Kidney glomerular epithelial cell (primary cell): ENCODE measurements at regions not wholly inside any gene's neighbourhood (a gene's known extent, or its start where the extent isn't known, plus 50 kb on each side); places are given as distances from the start of the nearest gene placed in this dataset.
A peak's percentile ranks its signal among the peaks of the same experiment; 100 is the strongest.

Experiments
- DNase-seq: peaks from one replicate; lab custom pipeline; 2025; lab: John Stamatoyannopoulos, UW

- no peak for DNase-seq
Measured at GRCh38 chr4:119932277-119932676, 134.4 kb downstream of the MAD2L1 start.

GRCh38 chr4:119930546-119930945 lies 136.1 kb downstream of the MAD2L1 start:
- no peak for DNase-seq

GRCh38 chr4:119921830-119922229 lies 144.8 kb downstream of the MAD2L1 start:
- no peak for DNase-seq

DNA sequence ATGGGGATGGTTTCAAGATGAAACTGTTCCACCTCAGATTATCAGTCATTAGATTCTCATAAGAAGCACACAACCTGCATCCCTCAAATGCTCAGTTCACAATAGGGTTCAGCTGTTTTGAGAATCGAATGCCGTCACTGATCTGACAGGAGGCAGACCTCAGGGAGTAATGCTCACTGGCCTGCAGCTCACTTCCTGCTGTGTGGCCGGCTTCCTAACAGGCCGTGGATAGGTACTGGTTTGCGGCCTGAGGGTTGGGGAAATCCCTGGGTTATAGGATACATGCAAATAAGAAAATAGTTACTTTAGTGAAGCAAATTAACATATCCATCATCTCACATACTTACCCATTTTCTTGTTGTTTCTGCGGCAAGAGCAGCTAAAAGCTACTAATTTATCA lies 160.4 kb downstream of the MAD2L1 start:
- no peak for DNase-seq

DNA sequence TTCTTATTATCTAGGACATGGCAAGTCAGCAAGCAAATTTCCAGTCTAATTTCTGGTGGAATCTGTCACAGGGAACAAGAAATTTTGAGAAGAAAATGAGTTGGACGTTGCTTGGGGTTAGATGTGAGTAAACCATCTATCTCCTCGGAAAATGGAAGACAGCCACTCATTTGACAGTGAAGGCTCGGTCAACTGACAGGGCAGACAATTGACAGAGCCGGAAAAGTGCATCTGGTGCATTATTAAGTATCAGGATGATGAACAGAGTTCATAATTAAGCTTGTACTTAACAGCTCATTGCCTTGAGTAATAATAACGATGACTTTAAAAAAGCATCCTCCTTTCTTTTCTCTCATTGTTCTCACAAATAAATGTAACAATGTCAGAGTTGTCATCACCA lies 168.4 kb downstream of the MAD2L1 start:
- DNase-seq = no peak

DNA sequence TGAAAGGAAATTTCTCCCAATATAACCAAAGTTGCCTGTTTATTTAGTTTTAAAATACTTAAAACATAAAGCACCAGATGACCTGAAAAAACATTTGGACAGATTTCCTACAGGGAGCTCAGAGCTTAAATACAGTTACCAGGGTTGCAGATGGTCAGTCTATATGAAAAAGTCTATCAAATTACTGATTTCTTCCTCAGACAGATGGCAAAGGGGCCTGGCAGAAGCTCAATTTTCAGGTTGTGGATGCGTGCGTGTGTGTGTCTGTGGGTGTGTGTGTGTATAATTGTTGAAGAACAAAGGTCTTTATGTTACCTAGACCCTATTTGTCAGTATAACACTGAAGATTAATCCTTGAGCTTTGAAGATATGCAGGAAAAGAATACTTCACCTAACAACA lies 169.4 kb downstream of the MAD2L1 start:
- no peak for DNase-seq

GRCh38 chr4:119894650-119895208 lies 171.9 kb downstream of the MAD2L1 start:
- no peak for DNase-seq

DNA sequence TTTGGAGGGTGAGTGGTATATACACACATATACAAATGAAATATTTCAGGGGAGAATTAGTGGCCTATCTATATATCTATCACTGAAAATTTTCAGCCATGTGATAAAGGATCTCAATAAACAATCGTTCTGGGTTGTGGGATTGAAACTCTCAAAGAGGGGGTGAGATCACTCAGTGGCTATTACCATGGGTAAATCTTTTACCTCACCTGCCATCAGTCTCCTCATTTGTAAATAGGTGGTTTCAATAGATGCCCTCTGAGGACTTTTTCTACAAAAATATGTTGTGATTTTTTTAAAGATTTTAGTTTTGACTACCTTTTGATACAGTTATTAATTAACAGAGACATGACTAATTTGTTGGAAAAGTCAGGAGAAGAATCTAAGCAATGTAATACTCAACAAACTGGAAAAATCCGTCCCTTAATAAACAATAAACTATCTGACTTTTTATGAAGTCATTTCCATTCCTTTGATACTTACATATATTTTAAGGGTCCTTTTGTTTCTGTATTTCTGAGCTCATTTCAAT lies 192.8 kb downstream of the MAD2L1 start:
- DNase-seq = peak; percentile 72

- DNase-seq = no peak
Measured at GRCh38 chr4:119873132-119873531, 193.5 kb downstream of the MAD2L1 start.

GRCh38 chr4:119872371-119873016 lies 194.2 kb downstream of the MAD2L1 start:
- DNase-seq = peak; percentile 64

DNA sequence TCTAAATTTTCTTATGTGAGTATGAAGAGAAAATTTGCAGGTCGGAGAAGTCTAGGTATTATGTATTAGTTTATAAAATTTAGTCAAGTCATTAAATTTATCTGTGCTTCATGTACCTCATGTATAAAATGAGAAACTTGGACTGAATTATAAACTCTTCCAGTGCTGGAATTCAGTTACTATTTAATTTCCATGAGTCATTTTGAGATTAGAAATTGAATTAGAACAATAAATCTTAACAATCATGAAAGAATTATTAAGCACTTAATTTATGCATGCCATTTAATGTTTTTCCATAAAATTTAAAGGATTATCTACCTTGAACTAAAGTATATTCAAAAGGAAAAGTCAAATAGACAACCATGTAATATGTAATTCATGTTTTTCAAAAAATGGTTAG lies 195.8 kb downstream of the MAD2L1 start:
- peak; percentile 4 for DNase-seq

DNA sequence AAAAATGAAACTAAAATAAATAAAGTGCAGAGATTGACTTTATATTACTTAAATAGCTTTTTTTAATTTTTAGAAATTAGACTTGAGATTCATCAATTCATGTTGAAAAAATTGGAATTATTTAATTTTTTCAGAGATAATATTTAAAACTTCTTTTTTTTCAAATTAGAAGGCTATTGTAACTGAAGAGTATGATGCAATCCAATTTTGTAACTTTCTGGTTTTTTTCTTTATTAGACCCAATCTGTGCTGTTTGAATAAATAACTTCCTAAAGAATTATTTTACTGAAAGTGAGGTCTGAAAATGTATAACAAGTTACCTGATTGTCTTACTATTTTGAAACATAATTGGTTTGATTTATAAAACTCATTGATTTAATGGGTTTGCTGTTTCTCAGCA lies 200.9 kb downstream of the MAD2L1 start:
- DNase-seq = no peak

GRCh38 chr4:119865389-119865788 lies 201.3 kb downstream of the MAD2L1 start:
- DNase-seq = no peak

DNA sequence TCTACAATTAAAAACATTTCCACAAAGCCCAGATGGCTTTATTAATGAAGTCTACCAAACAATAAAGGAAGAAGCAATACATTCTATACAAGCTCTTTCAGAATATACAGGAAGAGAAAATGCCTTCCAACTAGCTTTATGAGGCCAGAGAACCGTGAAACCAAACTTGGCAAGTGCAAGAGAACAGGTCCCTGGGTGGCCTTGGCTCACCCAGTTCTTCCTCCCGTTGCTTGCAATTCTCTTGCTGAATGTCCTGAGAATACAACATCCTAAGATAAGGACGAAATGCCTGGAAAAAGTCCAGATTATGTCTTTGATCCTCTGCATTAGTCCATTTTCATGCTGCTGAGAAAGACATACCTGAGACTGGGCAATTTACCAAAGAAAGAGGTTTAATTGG lies 204.9 kb downstream of the MAD2L1 start:
- no peak for DNase-seq

DNA sequence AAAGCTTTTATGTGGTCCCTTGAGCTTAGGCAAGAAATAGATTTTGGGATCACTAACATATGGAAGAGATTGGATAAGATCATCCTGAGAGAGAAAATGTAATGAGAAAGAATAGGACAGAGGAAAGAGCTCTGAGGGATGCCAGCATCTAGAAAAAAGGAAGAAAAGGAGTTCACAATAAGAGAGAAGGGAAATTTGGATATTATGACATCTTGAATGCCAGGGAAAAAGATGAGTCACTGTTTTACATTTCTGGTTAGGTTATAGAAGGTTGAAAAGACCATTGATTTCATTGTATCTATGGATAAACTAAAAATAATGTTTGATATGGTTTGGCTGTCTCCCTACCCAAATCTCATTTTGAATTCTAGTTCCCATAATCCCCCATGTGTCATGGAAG lies 208.5 kb downstream of the MAD2L1 start:
- no peak for DNase-seq

DNA sequence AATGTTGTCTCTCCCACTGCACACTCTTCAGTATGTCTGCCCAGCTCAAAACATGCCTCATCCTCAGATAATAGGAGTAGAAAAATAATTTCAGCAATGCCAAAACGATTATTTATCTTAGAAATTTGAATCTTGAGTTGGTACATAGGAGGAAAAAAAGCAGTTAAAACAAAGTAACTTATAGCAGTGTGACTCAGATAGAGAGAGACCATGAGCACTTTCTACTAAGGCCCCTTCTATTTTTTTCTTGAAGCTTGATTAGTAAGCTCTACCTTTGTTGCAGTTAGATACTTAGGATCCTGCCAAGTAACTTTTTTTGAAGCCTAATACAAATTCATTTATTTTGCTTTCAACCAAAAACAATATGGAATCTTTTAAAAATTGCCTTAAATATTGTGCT lies 212.3 kb downstream of the MAD2L1 start:
- no peak for DNase-seq

GRCh38 chr4:119851649-119852048 lies 215.0 kb downstream of the MAD2L1 start:
- DNase-seq = no peak

DNA sequence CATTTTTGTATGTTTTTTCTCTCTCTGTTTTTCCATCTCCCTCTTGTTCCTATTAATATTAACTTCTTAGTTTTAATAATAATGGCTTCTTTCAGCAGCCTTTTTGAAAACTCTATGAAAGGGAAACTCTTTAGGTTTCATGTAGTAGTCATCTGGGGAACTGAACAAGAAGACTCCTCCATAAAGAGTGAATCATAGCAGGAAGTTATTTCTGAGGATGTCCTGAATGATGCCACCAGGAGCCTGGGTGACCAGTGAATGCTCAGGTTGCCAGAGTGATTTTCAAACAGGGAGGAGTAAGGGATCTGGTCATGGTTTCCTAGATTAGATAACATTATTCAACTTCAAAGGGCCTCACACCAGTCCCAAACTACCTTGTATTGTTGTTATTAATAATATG lies 212.8 kb upstream of the PDE5A start:
- DNase-seq = peak; percentile 19

- DNase-seq = no peak
Measured at GRCh38 chr4:119835613-119835910, 207.0 kb upstream of the PDE5A start.

GRCh38 chr4:119834906-119835612 lies 206.5 kb upstream of the PDE5A start:
- DNase-seq = no peak

- DNase-seq = no peak
Measured at GRCh38 chr4:119833611-119834010, 205.0 kb upstream of the PDE5A start.

- DNase-seq = no peak
Measured at GRCh38 chr4:119832776-119833175, 204.2 kb upstream of the PDE5A start.

- DNase-seq = no peak
Measured at GRCh38 chr4:119829326-119829725, 200.7 kb upstream of the PDE5A start.

DNA sequence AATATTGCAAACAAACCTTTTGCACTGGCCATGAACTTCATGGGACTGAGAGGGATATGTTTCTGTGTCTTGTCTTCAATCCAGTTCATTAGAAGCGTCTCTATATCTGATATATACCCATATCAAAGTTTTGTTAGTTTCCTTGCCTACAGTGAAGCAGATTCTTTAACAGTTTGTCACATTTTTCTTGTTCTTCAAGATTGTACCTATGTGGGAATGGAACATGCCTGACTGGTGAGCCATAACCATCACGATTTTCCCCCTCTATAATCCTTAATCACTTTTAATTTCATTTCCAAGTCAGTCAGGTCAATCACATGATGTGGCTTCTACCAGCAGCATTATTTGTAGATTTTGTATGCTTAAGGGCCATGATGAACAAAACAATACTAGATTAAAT lies 197.1 kb upstream of the PDE5A start:
- no peak for DNase-seq
